Endothelial cell (in vitro differentiated cells): ENCODE measurements at regions not wholly inside any gene's neighbourhood (a gene's known extent, or its start where the extent isn't known, plus 50 kb on each side); places are given as distances from the start of the nearest gene placed in this dataset.

Source experiments
- DNase-seq: peaks from one replicate; pipeline ENCODE4 v3.0.0; 2021; ENCODE audit warnings: low spot score
- H3K27ac Mint-ChIP-seq: one replicate; pipeline ENCODE4 v1.8.0; 2021; ENCODE audit warnings: mixed read lengths, inconsistent platforms; ENCODE audit not compliant: unreplicated experiment
- H3K27me3 Mint-ChIP-seq: one replicate; pipeline ENCODE4 v1.8.0; 2021; ENCODE audit warnings: mild to moderate bottlenecking, moderate library complexity, mixed read lengths, inconsistent platforms; ENCODE audit not compliant: unreplicated experiment
- H3K36me3 Mint-ChIP-seq: one replicate; pipeline ENCODE4 v1.8.0; 2021; ENCODE audit warnings: mild to moderate bottlenecking, low read depth, mixed read lengths, inconsistent platforms; ENCODE audit not compliant: unreplicated experiment
- H3K4me1 Mint-ChIP-seq: one replicate; pipeline ENCODE4 v1.8.0; 2021; ENCODE audit warnings: mild to moderate bottlenecking, mixed read lengths, inconsistent platforms; ENCODE audit not compliant: unreplicated experiment
- H3K4me3 Mint-ChIP-seq: one replicate; pipeline ENCODE4 v1.8.0; 2021; ENCODE audit warnings: mild to moderate bottlenecking, mixed read lengths, inconsistent platforms; ENCODE audit not compliant: unreplicated experiment
- H3K9me3 Mint-ChIP-seq: one replicate; pipeline ENCODE4 v1.8.0; 2021; ENCODE audit warnings: mixed read lengths, inconsistent platforms; ENCODE audit not compliant: unreplicated experiment
- TF ChIP-seq, protein P1 (sequence below): fragments of 200-600 bp; sonication (generic); IDR thresholded peaks from one replicate; pipeline ENCODE4 v1.5.0; 2021; ENCODE audit warnings: antibody characterized with exemption; ENCODE audit not compliant: unreplicated experiment

DNA sequence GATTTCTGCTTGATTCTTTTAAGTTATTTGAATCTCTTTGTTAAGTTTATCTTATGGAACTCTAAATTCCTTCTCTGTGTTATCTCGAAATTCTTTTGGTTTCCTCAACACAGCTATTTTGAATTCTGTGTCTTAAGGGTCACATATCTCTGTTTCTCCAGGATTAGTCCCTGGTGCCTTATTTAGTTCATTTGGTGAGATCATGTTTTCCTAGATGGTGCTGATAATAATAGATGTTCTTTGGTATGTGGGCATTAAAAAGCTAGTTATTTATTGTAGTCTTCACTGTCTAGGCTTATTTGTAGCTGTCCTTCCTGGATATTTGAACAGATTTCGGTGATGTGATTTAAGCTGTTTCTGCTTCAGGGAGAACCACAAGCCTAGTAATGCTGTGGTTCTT, 615.6 kb upstream of the NECTIN3 start:
- no peak overlapping the region for H3K4me3 Mint-ChIP-seq
- H3K4me1 Mint-ChIP-seq = no peaks in the 10 kb centered on the region
- TF ChIP-seq, protein P1, sequence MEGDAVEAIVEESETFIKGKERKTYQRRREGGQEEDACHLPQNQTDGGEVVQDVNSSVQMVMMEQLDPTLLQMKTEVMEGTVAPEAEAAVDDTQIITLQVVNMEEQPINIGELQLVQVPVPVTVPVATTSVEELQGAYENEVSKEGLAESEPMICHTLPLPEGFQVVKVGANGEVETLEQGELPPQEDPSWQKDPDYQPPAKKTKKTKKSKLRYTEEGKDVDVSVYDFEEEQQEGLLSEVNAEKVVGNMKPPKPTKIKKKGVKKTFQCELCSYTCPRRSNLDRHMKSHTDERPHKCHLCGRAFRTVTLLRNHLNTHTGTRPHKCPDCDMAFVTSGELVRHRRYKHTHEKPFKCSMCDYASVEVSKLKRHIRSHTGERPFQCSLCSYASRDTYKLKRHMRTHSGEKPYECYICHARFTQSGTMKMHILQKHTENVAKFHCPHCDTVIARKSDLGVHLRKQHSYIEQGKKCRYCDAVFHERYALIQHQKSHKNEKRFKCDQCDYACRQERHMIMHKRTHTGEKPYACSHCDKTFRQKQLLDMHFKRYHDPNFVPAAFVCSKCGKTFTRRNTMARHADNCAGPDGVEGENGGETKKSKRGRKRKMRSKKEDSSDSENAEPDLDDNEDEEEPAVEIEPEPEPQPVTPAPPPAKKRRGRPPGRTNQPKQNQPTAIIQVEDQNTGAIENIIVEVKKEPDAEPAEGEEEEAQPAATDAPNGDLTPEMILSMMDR = no peak
- no peak overlapping the region for H3K27ac Mint-ChIP-seq
- no peak for DNase-seq
- H3K9me3 Mint-ChIP-seq = no peaks in the 10 kb centered on the region
- no peaks in the 10 kb centered on the region for H3K27me3 Mint-ChIP-seq
- H3K36me3 Mint-ChIP-seq = no peaks in the 10 kb centered on the region

DNA sequence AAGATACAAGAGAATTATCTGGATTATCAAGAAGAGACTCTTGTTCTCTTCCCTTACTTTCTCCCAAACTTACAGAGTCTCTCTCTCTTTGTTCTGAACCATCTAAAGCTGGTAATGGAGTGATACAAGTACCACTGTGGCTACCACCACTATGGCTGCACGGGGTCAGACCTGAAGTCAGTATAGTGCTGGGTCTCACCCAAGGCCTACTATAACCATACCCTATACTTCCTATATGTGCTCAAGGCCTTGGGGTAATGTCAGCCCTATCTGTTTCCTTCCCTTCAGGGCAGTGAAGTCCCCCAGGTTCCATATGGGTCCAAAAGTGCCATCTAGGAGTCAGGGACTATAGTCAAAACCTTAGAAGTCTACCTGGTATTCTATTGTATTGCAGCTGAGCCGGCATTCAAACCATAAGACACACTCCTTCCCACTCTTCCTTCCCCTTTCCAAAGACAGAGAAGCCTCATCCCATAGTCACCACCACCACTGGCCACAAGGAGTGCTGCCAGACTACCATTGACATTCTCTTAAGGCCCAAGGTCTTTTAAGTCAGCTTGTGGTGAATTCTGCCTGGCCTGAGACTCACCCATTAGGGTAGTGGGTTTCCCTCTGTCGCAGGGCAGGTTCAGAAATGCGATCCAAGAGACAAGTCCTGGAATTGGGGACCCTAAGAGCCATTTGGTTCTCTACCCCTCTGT, 615.0 kb upstream of the NECTIN3 start:
- H3K27me3 Mint-ChIP-seq = no peaks in the 10 kb centered on the region
- H3K9me3 Mint-ChIP-seq = no peaks in the 10 kb centered on the region
- no peaks in the 10 kb centered on the region for H3K4me1 Mint-ChIP-seq
- TF ChIP-seq, protein P1 = no peak
- no peak overlapping the region for H3K27ac Mint-ChIP-seq
- H3K4me3 Mint-ChIP-seq = no peak overlapping the region
- no peaks in the 10 kb centered on the region for H3K36me3 Mint-ChIP-seq
- DNase-seq = no peak

DNA sequence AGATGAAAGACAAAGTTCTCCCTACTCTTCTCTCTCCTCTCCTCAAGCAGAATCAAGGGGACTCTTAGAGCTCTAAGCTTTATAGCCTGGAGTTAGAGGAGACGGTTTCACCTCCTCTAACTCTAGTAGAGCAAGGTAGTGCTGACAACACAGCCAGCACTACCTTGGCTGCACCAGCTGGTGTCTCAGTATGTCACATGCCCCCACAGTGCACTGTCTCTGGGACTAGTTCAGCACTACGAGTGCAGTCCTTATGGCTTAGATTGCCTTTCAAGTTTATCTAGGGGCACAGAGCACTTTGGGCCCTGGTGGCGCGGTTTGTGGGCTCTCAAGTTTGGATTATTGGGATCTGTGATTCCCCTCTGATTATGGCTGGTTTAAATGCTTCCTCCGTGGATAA, 614.1 kb upstream of the NECTIN3 start:
- Mint-ChIP-seq H3K27ac (no peak overlapping the region), H3K4me3 (no peak overlapping the region)

DNA sequence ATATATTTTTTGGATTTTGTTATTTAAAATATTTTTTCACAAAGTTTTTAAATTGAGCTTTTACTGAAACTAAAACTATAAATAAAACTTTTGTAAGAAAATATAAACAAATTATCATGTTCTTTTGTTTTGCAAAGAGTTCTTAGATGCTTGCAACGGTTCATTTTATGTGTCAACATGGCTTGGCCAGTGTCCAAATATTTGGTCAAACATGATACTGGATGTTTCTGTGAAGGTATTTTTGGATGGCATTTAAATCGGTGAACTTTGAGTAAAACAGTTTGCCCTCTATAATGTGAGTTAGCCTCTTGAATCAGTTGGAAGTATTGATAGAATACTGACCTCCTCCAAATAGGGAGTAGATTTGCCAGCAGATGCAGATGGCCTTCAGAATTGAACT, 612.6 kb upstream of the NECTIN3 start:
- Mint-ChIP-seq H3K36me3 (no peaks in the 10 kb centered on the region), H3K4me1 (no peaks in the 10 kb centered on the region), H3K4me3 (no peak overlapping the region), H3K27me3 (no peaks in the 10 kb centered on the region), H3K27ac (no peak overlapping the region), H3K9me3 (no peaks in the 10 kb centered on the region)
- DNase-seq = no peak
- TF ChIP-seq, protein P1 = no peak

More for the DNA sequence above, 614.1 kb upstream of the NECTIN3 start:
- DNase-seq = no peak
- H3K4me1 Mint-ChIP-seq = no peaks in the 10 kb centered on the region
- TF ChIP-seq, protein P1 = no peak
- no peaks in the 10 kb centered on the region for H3K36me3 Mint-ChIP-seq
- H3K27me3 Mint-ChIP-seq = no peaks in the 10 kb centered on the region
- H3K9me3 Mint-ChIP-seq = no peaks in the 10 kb centered on the region

DNA sequence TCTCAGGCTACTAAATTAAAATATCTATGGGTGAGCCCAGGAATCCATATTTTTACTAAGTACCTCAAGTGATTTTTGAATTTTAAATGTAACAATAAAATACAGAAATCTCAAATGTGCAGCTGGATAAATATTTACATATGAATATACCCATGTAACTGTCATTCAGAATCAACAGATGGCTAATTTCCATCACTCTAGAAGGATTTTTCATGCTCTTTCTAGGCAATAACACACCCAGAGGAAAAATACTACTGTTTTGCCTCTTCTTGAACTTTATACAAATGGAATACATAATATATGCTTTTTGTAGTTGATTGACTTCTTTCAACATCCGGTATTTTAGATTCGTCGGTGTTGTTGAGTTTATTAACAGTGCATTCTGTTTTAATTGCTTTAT, 601.3 kb upstream of the NECTIN3 start:
- H3K4me1 Mint-ChIP-seq = peaks cover 4% of the 10 kb centered on the region
- no peak overlapping the region for H3K27ac Mint-ChIP-seq
- peaks cover 2% of the 10 kb centered on the region for H3K27me3 Mint-ChIP-seq
- no peaks in the 10 kb centered on the region for H3K36me3 Mint-ChIP-seq
- H3K9me3 Mint-ChIP-seq = no peaks in the 10 kb centered on the region
- H3K4me3 Mint-ChIP-seq = no peak overlapping the region
- DNase-seq = no peak
- TF ChIP-seq, protein P1 = no peak
